ENCODE measurements at regions not wholly inside any gene's neighbourhood (a gene's known extent, or its start where the extent isn't known, plus 50 kb on each side); places are given as distances from the start of the nearest gene placed in this dataset.

DNA sequence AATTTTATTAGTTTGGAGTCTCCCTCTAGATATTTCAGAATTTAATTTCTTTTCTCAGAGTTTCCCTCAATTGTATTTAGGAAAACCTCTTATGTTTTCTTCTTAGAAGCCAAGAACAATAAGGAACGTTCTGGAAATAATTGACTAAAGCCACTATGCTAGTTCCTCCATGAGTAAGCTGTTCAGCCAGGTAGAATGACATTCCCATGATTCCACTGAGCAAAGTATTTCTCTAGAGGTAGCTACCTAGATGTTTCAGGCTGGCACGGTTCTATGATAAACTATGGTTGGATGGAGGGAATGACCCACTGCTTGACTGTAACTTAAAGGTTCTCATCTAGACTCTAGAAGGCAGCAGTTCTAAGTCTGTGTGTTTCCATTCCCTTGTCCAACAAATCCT, 62.4 kb downstream of the CLDN17 start:
- Mint-ChIP-seq H3K4me1 (ENCODE audit: low read depth) (no peaks in the 10 kb centered on the region), H3K27me3 (no peaks in the 10 kb centered on the region), H3K36me3 (ENCODE audit: low read depth) (no peaks in the 10 kb centered on the region), H3K9me3 (no peaks in the 10 kb centered on the region), H3K4me3 (no peak overlapping the region), H3K27ac (no peak overlapping the region)
- no peak overlapping the region for H3K27ac ChIP-seq (ENCODE audit: low read depth in 1 of 2, low read length in 2 of 2)
- no peak overlapping the region for H3K4me3 ChIP-seq (ENCODE audit: low read length)
- intact Hi-C loops (cut with DNase I, micrococcal nuclease), result no loop called here
- ChIA-PET POLR2A (no interaction called here), CTCF (no interaction called here)
- no peaks in the 10 kb centered on the region for H3K27me3 ChIP-seq (ENCODE audit: control insufficient read depth in 1 of 2, insufficient read depth in 2 of 2, low read length in 2 of 2)
- TF ChIP-seq, protein P1, sequence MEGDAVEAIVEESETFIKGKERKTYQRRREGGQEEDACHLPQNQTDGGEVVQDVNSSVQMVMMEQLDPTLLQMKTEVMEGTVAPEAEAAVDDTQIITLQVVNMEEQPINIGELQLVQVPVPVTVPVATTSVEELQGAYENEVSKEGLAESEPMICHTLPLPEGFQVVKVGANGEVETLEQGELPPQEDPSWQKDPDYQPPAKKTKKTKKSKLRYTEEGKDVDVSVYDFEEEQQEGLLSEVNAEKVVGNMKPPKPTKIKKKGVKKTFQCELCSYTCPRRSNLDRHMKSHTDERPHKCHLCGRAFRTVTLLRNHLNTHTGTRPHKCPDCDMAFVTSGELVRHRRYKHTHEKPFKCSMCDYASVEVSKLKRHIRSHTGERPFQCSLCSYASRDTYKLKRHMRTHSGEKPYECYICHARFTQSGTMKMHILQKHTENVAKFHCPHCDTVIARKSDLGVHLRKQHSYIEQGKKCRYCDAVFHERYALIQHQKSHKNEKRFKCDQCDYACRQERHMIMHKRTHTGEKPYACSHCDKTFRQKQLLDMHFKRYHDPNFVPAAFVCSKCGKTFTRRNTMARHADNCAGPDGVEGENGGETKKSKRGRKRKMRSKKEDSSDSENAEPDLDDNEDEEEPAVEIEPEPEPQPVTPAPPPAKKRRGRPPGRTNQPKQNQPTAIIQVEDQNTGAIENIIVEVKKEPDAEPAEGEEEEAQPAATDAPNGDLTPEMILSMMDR (IDR thresholded peaks at IDR 0.05), result no peak
- no peaks in the 10 kb centered on the region for H3K9me3 ChIP-seq (ENCODE audit: control insufficient read depth in 1 of 2, insufficient read depth in 1 of 2, low read length in 2 of 2)
- ATAC-seq (ENCODE audit: poor library complexity), result no peak
- H3K4me1 ChIP-seq (ENCODE audit: insufficient read depth, low read length), result no peaks in the 10 kb centered on the region
- no peak for DNase-seq
- H3K36me3 ChIP-seq (ENCODE audit: insufficient read depth, low read length), result no peaks in the 10 kb centered on the region

DNA sequence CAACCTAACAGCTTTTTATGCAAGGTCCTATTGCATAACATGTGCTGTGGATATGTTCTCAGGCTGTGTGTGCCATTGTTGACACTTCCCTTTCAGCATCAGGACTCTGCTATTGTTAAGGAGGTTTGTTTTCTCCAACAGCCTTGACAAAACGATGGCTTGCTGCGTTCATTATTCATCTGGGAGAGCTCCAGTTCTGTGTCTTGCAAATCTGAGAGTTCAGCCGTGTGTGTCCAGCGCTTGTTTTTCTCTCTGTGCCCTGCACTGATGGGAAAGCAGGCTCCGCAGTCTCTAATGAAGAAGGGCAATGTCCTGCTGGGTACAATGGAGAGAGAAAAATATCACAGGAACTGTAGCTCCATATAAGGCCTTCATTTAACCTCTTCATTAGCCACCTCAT, 63.7 kb downstream of the CLDN17 start:
- ChIA-PET POLR2A (no interaction called here), CTCF (no interaction called here)
- Mint-ChIP-seq H3K4me1 (ENCODE audit: low read depth) (no peaks in the 10 kb centered on the region), H3K4me3 (no peak overlapping the region), H3K9me3 (no peaks in the 10 kb centered on the region), H3K27ac (no peak overlapping the region), H3K27me3 (no peaks in the 10 kb centered on the region), H3K36me3 (ENCODE audit: low read depth) (no peaks in the 10 kb centered on the region)
- H3K9me3 ChIP-seq (ENCODE audit: control insufficient read depth in 1 of 2, insufficient read depth in 1 of 2, low read length in 2 of 2), result no peaks in the 10 kb centered on the region
- no peak for ATAC-seq (ENCODE audit: poor library complexity)
- no peak overlapping the region for H3K4me3 ChIP-seq (ENCODE audit: low read length)
- TF ChIP-seq, protein P1 (IDR thresholded peaks at IDR 0.05), result no peak
- H3K4me1 ChIP-seq (ENCODE audit: insufficient read depth, low read length), result no peaks in the 10 kb centered on the region
- no peaks in the 10 kb centered on the region for H3K36me3 ChIP-seq (ENCODE audit: insufficient read depth, low read length)
- no peaks in the 10 kb centered on the region for H3K27me3 ChIP-seq (ENCODE audit: control insufficient read depth in 1 of 2, insufficient read depth in 2 of 2, low read length in 2 of 2)
- intact Hi-C loops (cut with DNase I, micrococcal nuclease), result no loop called here
- DNase-seq, result no peak
- H3K27ac ChIP-seq (ENCODE audit: low read depth in 1 of 2, low read length in 2 of 2), result no peak overlapping the region

DNA sequence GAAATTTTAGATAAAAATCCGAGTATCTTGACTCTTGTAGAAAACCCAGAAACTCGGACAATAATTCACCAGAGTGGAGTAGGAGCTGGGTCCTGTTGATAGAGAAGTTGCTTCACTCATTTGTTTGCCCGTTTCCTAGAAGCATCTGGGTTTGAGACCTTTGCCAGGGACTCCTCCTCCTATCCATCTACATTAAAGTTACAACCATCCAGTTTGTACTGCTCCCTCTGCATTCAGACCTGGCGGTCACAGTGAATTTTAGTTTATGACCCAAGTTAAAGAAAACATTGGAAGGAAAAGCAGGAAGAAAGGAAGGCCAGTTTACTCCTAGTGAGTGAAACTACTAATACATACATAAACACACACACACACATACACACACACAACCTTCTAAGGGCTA, 64.6 kb downstream of the CLDN17 start:
- no peaks in the 10 kb centered on the region for H3K36me3 Mint-ChIP-seq (ENCODE audit: low read depth)
- Histone ChIP-seq H3K36me3 (ENCODE audit: insufficient read depth, low read length) (no peaks in the 10 kb centered on the region), H3K27me3 (ENCODE audit: control insufficient read depth in 1 of 2, insufficient read depth in 2 of 2, low read length in 2 of 2) (no peaks in the 10 kb centered on the region), H3K27ac (ENCODE audit: low read depth in 1 of 2, low read length in 2 of 2) (no peak overlapping the region), H3K4me3 (ENCODE audit: low read length) (no peak overlapping the region), H3K4me1 (ENCODE audit: insufficient read depth, low read length) (no peaks in the 10 kb centered on the region), H3K9me3 (ENCODE audit: control insufficient read depth in 1 of 2, insufficient read depth in 1 of 2, low read length in 2 of 2) (no peaks in the 10 kb centered on the region)
- H3K9me3 Mint-ChIP-seq, result no peaks in the 10 kb centered on the region
- ChIA-PET CTCF (no interaction called here), POLR2A (no interaction called here)
- H3K27ac Mint-ChIP-seq, result no peak overlapping the region
- DNase-seq (no peak), ATAC-seq (ENCODE audit: poor library complexity) (no peak)
- H3K27me3 Mint-ChIP-seq, result no peaks in the 10 kb centered on the region
- no peak overlapping the region for H3K4me3 Mint-ChIP-seq
- intact Hi-C loops (cut with DNase I, micrococcal nuclease), result no loop called here
- H3K4me1 Mint-ChIP-seq (ENCODE audit: low read depth), result no peaks in the 10 kb centered on the region
- TF ChIP-seq, protein P1 (IDR thresholded peaks at IDR 0.05), result no peak

Data from CD4-positive, alpha-beta T cell (primary cell).